GM19463 (cell line): ENCODE measurements at regions not wholly inside any gene's neighbourhood (a gene's known extent, or its start where the extent isn't known, plus 50 kb on each side); places are given as distances from the start of the nearest gene placed in this dataset.
"Not testable (repeated sequence)": the region's sequence is repeated elsewhere in the genome, so short reads cannot be mapped to it uniquely, and the experiment has no call there.

Source experiments
- ATAC-seq: cut with Tn5 transposase; IDR thresholded peaks from one replicate; pipeline ENCODE4 v1.9.1; 2021; ENCODE audit warnings: mild to moderate bottlenecking, moderate library complexity; ENCODE audit not compliant: unreplicated experiment

DNA sequence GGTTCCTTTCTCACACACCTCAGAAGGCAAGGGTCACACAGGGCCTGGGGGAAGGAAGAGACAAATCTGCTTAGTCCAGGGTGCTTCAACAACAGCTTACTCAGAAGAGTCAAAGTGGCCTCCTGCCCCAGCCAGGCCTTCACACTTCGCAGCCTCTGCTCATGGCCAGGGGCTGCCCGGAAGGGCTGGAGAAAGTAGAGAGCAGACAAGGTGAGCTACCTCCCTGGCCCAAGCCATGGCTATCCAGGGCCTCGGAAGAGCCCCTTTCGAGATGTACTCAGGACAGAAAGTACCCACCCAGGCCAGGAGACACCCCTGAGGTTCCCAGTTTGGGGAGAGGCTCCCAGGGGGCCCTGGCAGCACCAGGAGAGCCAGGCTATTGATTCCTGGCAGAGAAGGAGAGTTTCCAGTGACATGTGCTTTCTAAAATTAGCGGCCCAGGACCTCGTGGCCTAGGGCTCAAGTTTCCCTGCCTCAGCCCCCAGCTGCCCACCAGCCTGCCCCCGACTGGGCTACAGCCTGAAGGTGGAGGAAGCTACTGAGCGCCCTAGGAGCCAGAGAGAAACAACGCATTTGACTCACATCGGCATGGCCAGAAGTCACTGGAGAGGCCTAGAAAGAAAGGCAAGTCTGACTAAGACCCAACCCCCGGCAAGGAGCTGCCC is 533.2 kb downstream of the TP53TG3F start:
- not testable (repeated sequence) for ATAC-seq

DNA sequence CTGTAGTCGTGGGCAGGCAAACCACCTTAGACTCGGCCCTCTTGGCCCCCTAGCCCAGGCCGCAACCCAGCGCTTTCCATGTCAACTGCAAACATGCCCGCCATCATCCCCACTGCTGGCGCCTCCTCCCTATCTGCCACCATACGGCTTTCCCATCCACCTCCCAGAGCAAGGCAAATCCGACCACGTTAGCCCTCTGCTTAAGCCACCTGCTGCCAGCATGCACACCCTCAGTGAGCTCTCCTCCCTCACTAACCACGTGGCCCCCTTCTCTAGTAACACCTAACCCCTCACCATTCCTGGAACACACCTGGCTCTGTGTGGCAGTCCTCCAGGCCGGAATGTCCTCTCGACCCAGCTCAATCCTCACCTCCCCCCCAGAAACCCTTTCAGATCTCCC is 534.8 kb downstream of the TP53TG3F start:
- ATAC-seq = not testable (repeated sequence)

DNA sequence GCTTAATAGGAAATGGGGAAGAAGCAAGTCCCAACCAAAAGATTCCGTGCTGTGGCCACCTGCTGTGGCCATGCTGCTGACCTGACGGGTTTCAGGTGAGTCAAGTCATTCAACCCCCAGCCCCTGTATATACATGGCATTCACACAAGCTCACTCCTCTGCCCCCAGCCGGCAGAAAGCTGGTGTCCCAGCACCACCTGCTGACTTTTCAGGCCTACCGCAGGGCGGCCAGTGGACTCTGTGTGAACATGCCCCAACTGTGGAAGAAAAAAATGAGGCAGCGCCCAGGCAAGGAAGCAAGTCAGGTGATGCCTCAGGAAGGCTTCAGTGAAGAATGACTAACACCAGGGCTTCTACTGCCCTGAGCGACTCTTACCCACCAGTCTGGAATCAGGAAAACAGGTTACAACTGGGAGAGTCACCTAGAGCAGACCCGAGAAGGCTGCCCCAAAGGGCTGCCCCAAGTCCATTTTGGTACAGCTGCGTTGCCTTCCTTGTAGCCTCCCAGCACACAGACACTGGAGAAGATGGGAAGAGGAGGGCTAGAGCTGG is 536.5 kb downstream of the TP53TG3F start:
- not testable (repeated sequence) for ATAC-seq

DNA sequence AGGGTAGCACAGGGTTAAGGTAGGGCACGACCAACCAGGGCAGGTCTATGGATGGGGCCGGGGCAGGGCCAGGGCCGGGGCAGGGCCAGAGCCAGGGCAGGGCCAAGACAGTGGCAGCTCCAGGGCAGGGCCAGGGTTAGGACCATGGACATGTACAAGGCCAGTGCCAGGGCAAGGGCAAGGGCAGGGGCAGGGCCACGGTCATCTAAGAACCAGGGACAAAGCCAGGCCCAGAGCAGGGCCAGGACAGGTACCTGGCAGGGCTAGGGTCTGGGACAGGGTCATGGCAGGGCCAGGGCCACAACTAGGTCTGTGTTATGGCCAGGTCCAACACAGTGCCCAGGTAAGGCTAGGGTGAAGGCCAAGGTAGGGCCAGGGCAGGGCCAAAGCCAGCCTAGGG is 541.8 kb downstream of the TP53TG3F start:
- not testable (repeated sequence) for ATAC-seq

DNA sequence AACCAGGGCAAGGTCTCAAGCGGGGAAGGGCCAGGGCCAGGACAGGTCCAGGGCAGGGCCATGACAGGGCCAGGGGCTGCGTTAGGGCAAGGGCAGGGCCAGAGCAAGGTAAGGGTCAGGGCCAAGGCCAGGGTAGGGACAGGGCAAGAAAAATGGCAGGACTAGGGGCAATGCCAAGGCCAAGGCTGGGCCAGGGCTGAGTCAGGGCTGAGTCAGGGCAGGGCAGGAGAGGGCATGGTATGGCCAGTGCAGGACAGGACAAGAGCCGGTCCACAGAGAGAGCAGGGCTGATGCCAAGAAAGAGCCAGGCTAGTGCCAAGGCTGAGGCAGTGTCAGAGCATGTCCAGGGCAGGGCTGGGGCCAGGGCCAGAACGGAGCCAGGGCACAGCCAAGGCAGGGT is 542.5 kb downstream of the TP53TG3F start:
- not testable (repeated sequence) for ATAC-seq

DNA sequence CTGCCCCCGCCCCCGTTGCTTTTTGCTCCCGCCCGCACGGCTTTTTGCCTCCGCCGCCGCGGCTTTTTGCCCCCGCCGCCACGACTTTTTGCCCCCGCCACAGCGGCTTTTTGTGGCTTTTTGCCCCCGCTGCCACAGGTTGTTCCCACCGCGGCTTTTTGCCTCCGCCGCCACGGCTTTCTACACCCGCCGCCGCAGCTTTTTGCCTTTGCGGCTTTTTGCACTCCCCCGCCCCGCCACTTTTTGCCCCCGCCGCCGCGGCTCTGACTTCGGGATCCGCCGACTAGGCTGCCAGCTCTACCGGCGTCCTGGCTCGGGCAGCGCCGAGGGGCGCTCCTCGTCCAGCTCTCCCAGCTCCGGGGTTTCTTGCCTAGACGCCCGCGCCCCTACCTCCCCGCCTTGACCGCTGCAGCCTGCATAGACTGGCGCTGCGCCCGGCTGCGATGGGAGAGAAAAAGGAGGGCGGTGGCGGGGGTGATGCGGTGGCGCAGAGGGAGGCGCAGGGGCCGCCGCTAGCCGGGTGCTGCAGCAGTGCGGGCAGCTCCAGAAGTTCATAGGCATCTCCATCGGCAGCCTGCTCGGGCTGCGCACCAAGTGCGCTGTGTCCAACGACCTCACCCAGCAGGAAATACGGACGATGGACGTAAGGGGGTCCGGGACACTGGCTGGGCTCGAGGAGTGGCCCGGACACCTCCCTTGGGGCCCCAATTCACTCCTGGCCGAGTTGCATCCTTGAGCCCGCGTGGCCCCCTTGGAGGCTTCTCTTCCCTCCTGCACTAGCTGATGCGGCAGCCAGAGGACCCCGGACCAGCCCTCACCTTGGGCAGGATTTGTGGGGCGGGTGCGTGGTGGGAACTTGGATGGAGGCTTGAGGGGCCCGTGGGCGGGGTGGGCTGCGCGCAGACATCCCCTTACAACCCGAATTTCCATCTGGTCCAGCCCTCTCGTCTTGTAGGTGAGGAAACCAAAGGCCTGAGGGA is 555.7 kb downstream of the TP53TG3F start:
- ATAC-seq = not testable (repeated sequence)

DNA sequence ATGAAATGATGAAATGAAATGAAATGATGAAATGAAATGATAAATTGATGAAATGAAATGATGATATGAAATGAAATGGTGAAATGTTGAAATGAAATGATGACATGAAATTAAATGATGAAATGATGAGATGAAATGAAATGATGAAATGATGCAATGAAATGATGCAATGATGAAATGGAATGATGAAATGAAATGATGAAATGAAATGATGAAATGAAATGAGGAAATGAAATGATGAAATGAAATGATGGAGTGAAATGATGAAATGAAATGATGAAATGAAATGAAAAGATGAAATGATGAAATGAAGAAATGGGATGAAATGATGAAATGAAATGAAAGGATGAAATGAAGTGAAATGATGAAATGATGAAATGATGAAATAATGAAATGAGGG is 558.9 kb downstream of the TP53TG3F start:
- not testable (repeated sequence) for ATAC-seq

DNA sequence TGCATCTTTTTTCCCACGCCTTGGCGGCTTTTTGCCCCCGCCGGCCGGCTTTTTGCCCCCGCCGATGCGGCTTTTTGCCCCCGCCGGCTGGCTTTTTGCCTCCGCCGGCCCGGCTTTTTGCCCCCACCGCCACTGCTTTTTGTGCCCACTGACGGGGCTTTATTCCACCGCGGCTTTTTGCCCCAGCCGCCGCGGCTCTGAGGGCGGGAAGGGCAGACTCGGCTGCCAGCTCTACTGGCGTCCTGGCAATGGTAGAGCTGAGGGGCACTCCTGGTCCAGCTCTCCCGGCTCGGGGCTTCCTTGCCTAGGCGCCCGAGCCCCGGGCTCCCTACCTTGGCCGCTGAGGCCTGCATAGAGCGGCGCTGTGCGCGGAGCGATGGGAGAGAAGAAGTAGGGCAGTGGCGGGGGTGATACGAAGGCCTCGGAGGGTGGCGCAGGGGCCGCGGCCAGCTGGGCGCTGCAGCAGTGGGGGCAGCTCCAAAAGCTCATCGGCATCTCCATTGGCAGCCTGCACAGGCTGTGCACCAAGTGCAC is 591.4 kb downstream of the TP53TG3F start:
- no peak for ATAC-seq

DNA sequence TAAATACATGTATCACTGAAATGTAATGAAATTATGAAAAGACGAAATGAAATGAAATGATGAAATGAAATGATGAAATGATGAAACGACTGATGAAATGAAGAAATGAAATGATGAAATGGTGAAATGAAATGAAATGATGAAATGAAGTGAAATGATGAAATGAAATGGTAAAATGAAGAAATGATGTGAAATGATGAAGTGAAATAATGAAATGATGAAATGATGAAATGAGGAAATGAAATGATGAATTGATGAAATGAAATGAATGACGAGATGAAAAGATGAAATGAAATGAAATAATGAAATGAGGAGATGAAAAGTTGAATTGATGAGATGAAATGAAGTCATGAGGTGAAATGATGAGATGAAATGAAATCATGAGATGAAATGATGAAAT is 594.7 kb downstream of the TP53TG3F start:
- ATAC-seq = no peak

DNA sequence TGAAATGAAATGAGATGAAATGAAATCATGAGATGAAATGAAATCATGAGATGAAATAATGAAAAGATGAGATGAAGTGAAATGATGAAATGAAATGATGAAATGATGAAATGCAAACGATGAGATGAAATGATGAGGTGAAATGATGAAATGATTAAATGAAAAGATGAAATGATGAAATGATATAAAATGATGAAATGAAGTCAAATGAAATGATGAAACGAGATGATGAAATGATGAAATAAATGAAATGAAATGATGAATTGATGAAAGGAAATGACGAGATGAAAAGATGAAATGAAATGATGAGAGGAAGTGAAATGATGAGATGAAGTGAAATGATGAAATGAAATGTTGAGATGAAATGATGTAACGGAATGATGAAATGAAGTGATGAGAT is 595.6 kb downstream of the TP53TG3F start:
- no peak for ATAC-seq

DNA sequence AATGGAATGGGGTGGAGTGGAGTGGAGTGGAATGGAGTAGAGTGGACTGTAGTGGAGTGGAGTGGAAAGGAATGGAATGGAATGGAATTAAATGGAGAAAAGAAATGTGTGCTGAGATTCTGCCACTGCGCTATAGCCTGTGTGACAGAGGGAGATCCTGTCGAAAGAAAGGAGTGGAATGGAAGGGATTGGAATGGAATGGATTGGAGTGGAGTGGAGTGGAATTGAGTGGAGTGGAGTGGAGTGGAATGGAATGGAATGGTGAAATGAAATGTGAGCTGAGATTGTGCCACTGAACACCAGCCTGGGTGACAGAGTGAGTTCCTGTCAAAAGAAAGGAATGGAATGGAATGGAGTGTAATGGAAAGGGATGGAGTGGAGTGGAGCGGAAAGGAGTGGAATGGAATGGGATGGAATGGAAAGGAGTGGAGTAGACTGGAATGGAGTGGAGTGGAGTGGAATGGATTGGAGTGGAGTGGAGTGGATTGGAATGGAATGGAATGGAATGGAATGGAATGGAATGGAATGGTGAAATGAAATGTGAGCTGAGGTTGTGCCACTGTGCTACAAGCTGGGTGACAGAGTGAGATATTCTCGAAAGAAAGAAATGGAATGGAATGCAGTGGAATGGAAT is 603.3 kb downstream of the TP53TG3F start:
- not testable (repeated sequence) for ATAC-seq

DNA sequence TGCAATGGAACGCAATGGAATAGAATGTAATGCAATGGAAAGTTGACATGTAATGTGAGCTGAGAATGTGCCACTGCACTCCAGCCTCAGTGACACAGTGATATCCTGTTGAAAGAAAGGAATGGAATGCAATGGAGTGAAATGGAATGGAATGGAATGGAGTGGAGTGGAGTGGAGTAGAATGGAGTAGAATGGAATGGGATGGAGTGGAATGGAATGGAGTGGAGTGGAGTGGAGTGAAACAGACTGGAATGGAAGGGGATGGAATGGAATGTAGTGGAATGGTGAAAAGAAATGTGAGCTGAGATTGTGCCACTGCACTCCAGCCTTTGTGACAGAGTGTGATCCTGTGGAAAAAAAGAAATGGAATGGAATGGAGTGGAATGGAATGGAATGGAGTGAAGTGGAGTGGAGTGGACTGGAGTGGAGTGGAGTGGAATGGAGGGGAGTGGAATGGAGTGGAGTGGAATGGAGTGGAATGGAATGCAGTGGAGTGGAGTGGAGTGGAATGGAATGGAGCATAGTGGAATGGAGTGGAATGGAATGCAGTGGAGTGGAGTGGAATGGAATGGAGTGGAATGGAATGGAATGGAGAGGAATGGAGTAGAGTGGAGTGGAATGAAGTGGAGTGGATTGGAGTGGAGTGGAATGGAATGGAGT is 604.2 kb downstream of the TP53TG3F start:
- ATAC-seq = not testable (repeated sequence)

DNA sequence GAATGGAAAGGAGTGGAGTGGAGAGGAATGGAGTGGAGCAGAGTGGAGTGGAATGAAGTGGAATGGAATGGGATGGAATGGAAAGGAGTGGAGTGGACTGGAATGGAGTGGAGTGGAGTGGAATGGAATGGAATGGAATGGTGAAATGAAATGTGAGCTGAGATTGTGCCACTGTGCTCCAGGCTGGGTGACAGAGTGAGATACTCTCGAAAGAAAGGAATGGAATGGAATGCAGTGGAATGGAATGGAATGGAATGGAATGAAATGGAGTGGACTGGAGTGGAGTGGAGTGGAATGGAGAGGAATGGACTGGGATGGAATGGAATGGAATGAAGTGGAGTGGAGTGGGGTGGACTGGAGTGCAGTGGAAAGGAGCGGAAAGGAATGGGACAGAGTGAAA is 605.2 kb downstream of the TP53TG3F start:
- ATAC-seq = not testable (repeated sequence)

DNA sequence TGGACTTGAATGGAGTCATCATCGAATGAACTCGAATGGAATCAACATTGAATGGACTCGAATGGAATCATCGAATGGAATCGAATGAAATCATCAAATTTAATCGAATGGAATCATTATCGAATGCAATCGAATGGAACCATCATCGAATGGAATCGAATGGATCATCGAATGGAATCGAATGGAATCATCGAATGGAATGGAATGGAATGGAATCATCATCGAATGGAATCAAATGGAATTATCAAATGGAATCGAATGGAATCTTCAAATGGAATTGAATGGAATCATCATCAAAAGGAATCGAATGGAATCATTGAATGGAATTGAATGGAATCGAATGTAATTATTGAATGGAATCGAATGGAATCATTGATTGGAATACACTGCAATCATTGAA is 610.3 kb downstream of the TP53TG3F start:
- ATAC-seq = not testable (repeated sequence)

DNA sequence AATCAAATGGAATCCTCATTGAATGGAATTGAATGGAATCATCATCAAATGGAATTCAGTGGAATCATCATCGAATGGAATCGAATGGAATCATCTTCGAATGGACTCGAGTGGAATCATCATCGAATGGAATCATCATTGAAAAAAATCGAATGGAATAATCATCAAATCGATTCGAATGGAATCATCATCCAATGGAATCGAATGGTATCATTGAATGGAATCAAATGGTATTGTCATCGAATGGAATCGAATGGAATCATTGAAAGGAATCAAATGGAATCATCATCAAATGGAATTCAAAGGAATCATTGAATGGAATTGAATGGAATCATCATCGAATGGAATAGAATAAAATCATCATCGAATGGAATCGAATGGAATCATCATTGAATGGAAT is 619.3 kb downstream of the TP53TG3F start:
- no peak for ATAC-seq

DNA sequence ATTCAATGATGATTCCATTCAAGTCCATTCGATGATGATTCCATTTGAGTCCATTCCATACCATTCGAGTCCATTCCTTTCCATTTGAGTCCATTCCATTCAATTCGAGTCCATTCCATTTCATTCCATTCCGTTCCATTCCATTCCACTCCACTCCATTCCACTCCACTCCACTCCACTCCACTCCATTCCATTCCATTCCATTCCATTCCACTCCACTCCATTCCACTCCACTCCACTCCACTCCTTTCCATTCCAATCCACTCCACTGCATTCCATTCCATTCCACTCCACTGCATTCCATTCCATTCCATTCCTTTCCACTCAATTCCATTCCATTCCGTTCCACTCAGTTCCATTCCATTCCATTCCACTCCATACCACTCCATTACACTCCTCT is 625.6 kb downstream of the TP53TG3F start:
- ATAC-seq = not testable (repeated sequence)

DNA sequence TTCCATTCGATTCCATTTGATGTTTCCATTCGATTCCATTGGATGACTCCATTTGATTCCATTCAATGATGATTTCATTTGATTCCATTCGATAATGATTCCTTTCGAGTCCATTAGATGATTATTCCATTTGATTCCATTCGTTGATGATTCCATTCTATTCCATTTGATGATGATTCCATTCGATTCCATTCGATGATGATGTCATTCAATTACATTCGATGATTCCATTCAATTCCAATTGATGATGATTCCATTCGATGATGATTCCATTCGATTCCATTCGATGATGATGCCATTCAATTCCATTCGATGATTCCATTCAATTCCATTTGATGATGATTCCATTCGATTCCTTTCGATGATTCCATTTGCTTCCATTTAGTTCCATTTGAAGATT is 635.6 kb downstream of the TP53TG3F start:
- ATAC-seq = not testable (repeated sequence)

DNA sequence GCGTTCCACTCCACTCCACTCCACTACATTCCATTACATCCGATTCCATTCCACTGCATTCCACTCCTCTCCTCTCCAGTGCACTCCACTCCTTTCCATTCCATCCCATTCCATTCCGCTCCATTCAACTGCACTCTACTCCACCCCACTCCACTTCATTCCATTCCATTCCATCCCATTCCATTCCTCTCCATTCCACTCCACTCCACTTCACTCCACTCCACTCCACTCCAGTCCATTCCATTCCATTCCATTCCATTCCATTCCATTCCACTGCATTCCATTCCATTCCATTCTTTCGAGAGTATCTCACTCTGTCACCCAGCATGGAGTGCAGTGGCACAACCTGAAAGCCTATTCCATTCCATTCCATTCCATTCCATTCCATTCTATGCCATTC is 637.5 kb downstream of the TP53TG3F start:
- not testable (repeated sequence) for ATAC-seq

DNA sequence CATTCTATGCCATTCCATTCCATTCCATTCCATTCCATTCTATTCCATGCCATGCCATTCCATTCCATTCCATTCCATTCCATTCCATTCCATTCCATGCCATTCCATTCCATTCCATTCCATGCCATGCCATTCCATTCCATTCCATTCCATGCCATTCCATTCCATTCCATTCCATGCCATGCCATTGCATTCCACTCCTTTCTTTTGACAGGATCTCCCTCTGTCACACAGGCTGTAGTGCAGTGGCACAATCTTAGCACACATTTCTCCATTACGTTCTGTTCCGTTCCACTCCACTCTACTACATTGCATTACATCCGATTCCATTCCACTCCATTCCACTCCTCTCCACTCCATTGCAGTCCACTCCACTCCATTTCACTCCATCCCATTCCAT is 637.9 kb downstream of the TP53TG3F start:
- not testable (repeated sequence) for ATAC-seq

DNA sequence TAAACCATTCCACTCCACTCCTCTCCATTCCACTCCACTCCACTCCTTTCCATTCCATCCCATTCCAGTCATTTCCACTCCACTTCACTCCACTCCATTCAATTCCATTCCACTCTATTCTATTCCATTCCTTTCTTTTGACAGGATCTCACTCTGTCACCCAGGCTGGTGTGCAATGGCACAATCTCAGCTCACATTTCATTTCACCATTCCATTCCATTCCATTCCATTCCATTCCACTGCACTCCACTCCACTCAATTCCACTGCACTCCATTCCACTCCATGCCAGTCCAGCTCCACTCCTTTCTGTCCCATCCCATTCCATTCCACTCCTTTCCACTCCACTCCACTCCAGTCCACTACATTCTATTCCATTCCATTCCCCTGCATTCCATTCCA is 638.6 kb downstream of the TP53TG3F start:
- ATAC-seq = not testable (repeated sequence)
